B cell (primary cell): ENCODE measurements at regions not wholly inside any gene's neighbourhood (a gene's known extent, or its start where the extent isn't known, plus 50 kb on each side); places are given as distances from the start of the nearest gene placed in this dataset.
"Not testable (repeated sequence)": the region's sequence is repeated elsewhere in the genome, so short reads cannot be mapped to it uniquely, and the experiment has no call there.

Source experiments
- ATAC-seq: fragments of 200-7000 bp; cut with Tn5 transposase; one replicate; pipeline ENCODE4 v1.10.0; 2021; ENCODE audit warnings: low read depth, mild to moderate bottlenecking, moderate number of reproducible peaks, moderate library complexity
- CTCF ChIA-PET: fragments of 350-600 bp; sonication (Branson Sonifier 250); formaldehyde crosslinking; loops from one replicate; lab custom pipeline; 2021; ENCODE audit warnings: antibody characterized with exemption, inconsistent platforms; lab: Charles Lee
- POLR2A ChIA-PET: fragments of 350-600 bp; sonication (Branson Sonifier 250); formaldehyde crosslinking; loops from one replicate; lab custom pipeline; 2021; ENCODE audit warnings: antibody characterized with exemption; lab: Charles Lee
- DNase-seq: peaks from one replicate; pipeline ENCODE4 v3.0.0; 2013
- H2AFZ ChIP-seq: 2 replicates; pipeline ENCODE4 v1.6.1; 2012; ENCODE audit warnings: mild to moderate bottlenecking, low read depth, low read length; ENCODE audit not compliant: insufficient read depth, poor library complexity, severe bottlenecking
- H3K27ac ChIP-seq, 2 donors: 1 replicate in 1 of 2; 2 replicates in 1 of 2; pipeline ENCODE4 v1.5.1; 2012 to 2013; ENCODE audit warnings: low read length in 2 of 2, mild to moderate bottlenecking in 2 of 2, moderate library complexity in 1 of 2
- H3K27me3 ChIP-seq, 4 experiments: fragments of 200-600 bp in 1 of 4; sonication (generic) in 1 of 4; replicated peaks in 1 of 4; 1 replicate in 2 of 4; 2 replicates in 2 of 4; pipeline versions ENCODE4 v1.6.1 to v1.7.0; 2013 to 2016; ENCODE audit warnings: low read length in 3 of 4, mild to moderate bottlenecking in 2 of 4, mixed read lengths in 1 of 4, moderate library complexity in 1 of 4; ENCODE audit not compliant: insufficient read depth in 4 of 4, control insufficient read depth in 3 of 4; ENCODE audit errors: control extremely low read depth in 1 of 4
- H3K36me3 ChIP-seq, 2 experiments: replicated peaks in 1 of 2; 1 replicate in 1 of 2; 2 replicates in 1 of 2; pipeline versions ENCODE4 v1.6.1 to v1.7.1; 2013; ENCODE audit warnings: low read length in 1 of 2; ENCODE audit not compliant: insufficient read depth in 2 of 2, control insufficient read depth in 1 of 2; ENCODE audit errors: control extremely low read depth in 1 of 2, extremely low read depth in 1 of 2
- H3K4me1 ChIP-seq, 2 donors: fragments of 200-600 bp in 1 of 2; sonication (generic) in 1 of 2; 1 replicate in 1 of 2; 2 replicates in 1 of 2; pipeline versions ENCODE4 v1.5.1 to v1.6.1; 2013 to 2017; ENCODE audit warnings: low read length in 2 of 2; ENCODE audit not compliant: control insufficient read depth in 2 of 2, insufficient read depth in 2 of 2
- H3K4me2 ChIP-seq: replicated peaks from 2 replicates; pipeline ENCODE3; 2012; ENCODE audit warnings: mild to moderate bottlenecking, low read depth, low read length; ENCODE audit not compliant: poor library complexity, severe bottlenecking
- H3K4me3 ChIP-seq, 5 experiments: fragments of 200-600 bp in 1 of 5; sonication (generic) in 1 of 5; 1 replicate in 3 of 5; 2 replicates in 2 of 5; pipeline versions ENCODE4 v1.5.1 to v1.7.0; 2011 to 2016; ENCODE audit warnings: low read length in 4 of 5, mild to moderate bottlenecking in 4 of 5, low read depth in 2 of 5, control low read depth in 1 of 5, moderate library complexity in 1 of 5; ENCODE audit not compliant: insufficient read depth in 1 of 5; ENCODE audit errors: control extremely low read depth in 1 of 5, extremely low read depth in 1 of 5
- H3K79me2 ChIP-seq: fragments of 200-600 bp; sonication (generic); one replicate; pipeline ENCODE4 v1.6.0; 2016; ENCODE audit warnings: low read length; ENCODE audit not compliant: control insufficient read depth, insufficient read depth
- H3K9ac ChIP-seq: fragments of 200-600 bp; sonication (generic); 2 replicates; pipeline ENCODE4 v1.6.1; 2017; ENCODE audit warnings: mild to moderate bottlenecking, low read length, moderate library complexity
- H3K9me3 ChIP-seq, 3 donors: one replicate each; pipeline versions ENCODE4 v1.6.1 to v1.7.1; 2013; ENCODE audit warnings: low read length in 2 of 3; ENCODE audit not compliant: control insufficient read depth in 2 of 3, insufficient read depth in 1 of 3; ENCODE audit errors: control extremely low read depth in 1 of 3
- H4K20me1 ChIP-seq: 2 replicates; pipeline ENCODE4 v1.6.0; 2012; ENCODE audit warnings: mild to moderate bottlenecking, low read length; ENCODE audit not compliant: insufficient read depth, control insufficient read depth, poor library complexity, severe bottlenecking
- H3K27ac Mint-ChIP-seq: one replicate; pipeline ENCODE4 v1.8.0; 2021; ENCODE audit warnings: mixed read lengths
- H3K27me3 Mint-ChIP-seq: one replicate; pipeline ENCODE4 v1.8.0; 2021; ENCODE audit warnings: mixed read lengths
- H3K4me1 Mint-ChIP-seq: one replicate; pipeline ENCODE4 v1.8.0; 2021; ENCODE audit warnings: mixed read lengths
- H3K4me3 Mint-ChIP-seq: one replicate; pipeline ENCODE4 v1.8.0; 2021; ENCODE audit warnings: mixed read lengths
- H3K9me3 Mint-ChIP-seq: one replicate; pipeline ENCODE4 v1.8.0; 2022; ENCODE audit warnings: mixed read lengths; ENCODE audit not compliant: insufficient read depth
- CTCF ChIP-seq: fragments of 200-600 bp; IDR thresholded peaks from one replicate; pipeline ENCODE4 v1.8.0; 2022; ENCODE audit warnings: antibody characterized with exemption, mild to moderate bottlenecking
- EZH2 ChIP-seq: IDR thresholded peaks from 2 replicates; pipeline ENCODE4 v1.6.1; 2012; ENCODE audit warnings: borderline replicate concordance, low read depth, mild to moderate bottlenecking, moderate library complexity, low read length; ENCODE audit not compliant: insufficient read depth, poor library complexity, severe bottlenecking
- WGBS: methylation state at CpG from one replicate; pipeline ENCODE4 v1.1.5; 2013; ENCODE audit warnings: missing lambda C conversion rate; ENCODE audit not compliant: insufficient coverage; 5-methylcytosine and 5-hydroxymethylcytosine counted together
- intact Hi-C: fragments of 100-400 bp; cut with micrococcal nuclease; formaldehyde crosslinking; loops from one replicate; pipeline ENCODE4 v1.10.0; 2022

- no peak overlapping the region for H3K4me2 ChIP-seq
- Mint-ChIP-seq H3K27ac (no peak overlapping the region), H3K27me3 (no peaks in the 10 kb centered on the region), H3K4me1 (no peaks in the 10 kb centered on the region), H3K9me3 (no peaks in the 10 kb centered on the region), H3K4me3 (no peak overlapping the region)
- no peak for TF ChIP-seq CTCF
- no peak for TF ChIP-seq EZH2
- no peak for ATAC-seq
- ChIA-PET POLR2A (no interaction called here), CTCF (no interaction called here)
- H4K20me1 ChIP-seq, result no peaks in the 10 kb centered on the region
- no peaks in the 10 kb centered on the region for H3K36me3 ChIP-seq
- WGBS, result 89% methylated on average over 1 of the region's 3 CpGs
- peaks cover 0 to 3% (median 0%) of the 10 kb centered on the region in 3 donors for H3K9me3 ChIP-seq
- H3K4me1 ChIP-seq, result no peaks in the 10 kb centered on the region
- DNase-seq, result no peak
- H3K9ac ChIP-seq, result no peak overlapping the region
- H3K27me3 ChIP-seq, result no peaks in the 10 kb centered on the region
- no peak overlapping the region for H3K27ac ChIP-seq
- intact Hi-C loops, result no loop called here
- no peaks in the 10 kb centered on the region for H3K79me2 ChIP-seq
- H2AFZ ChIP-seq, result no peak overlapping the region
- no peak overlapping the region for H3K4me3 ChIP-seq
Measured at GRCh38 chr14:44606576-44606975, 99.5 kb upstream of the FSCB start.

GRCh38 chr14:44601266-44601665 lies 94.2 kb upstream of the FSCB start:
- H3K9me3 ChIP-seq, H3K4me1 ChIP-seq, H3K4me3 ChIP-seq, H3K9ac ChIP-seq, POLR2A ChIA-PET, H3K36me3 ChIP-seq, H3K27ac ChIP-seq, CTCF ChIA-PET, H3K27me3 Mint-ChIP-seq, H3K27ac Mint-ChIP-seq, H3K27me3 ChIP-seq, ATAC-seq, H3K4me1 Mint-ChIP-seq, H3K79me2 ChIP-seq, DNase-seq, H2AFZ ChIP-seq, H3K4me3 Mint-ChIP-seq, H4K20me1 ChIP-seq, intact Hi-C loops, H3K4me2 ChIP-seq, H3K9me3 Mint-ChIP-seq: not testable (repeated sequence)
- WGBS, result 99% methylated on average over 14 of the region's 37 CpGs
